HG03354 (cell line): ENCODE measurements at regions not wholly inside any gene's neighbourhood (a gene's known extent, or its start where the extent isn't known, plus 50 kb on each side); places are given as distances from the start of the nearest gene placed in this dataset.
"Not testable (repeated sequence)": the region's sequence is repeated elsewhere in the genome, so short reads cannot be mapped to it uniquely, and the experiment has no call there.

Experiments
- ATAC-seq: cut with Tn5 transposase; IDR thresholded peaks from one replicate; pipeline ENCODE4 v1.9.1; 2021; ENCODE audit warnings: mild to moderate bottlenecking; ENCODE audit not compliant: unreplicated experiment, poor library complexity, severe bottlenecking

DNA sequence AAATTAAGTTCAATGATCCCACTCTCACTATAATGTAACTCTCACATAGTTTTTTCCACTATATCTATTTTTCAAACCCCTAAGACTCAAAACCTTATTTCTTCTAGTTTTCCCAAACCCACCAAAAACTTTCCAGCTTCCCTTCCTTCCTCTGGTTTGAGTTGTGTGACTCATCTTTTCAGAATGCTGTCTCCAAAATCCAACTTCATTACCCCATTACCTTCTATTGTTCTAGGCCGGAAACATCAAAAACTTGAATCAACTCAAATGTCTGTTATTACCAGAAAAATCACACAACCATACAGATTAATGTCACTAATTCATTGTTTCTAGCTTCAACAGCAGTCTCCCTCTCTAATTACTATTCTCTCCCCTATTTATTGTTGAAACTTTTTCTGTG, 1090.3 kb downstream of the HACE1 start:
- no peak for ATAC-seq

GRCh38 chr6:103750603-103751002, 1109.1 kb downstream of the HACE1 start:
- no peak for ATAC-seq

DNA sequence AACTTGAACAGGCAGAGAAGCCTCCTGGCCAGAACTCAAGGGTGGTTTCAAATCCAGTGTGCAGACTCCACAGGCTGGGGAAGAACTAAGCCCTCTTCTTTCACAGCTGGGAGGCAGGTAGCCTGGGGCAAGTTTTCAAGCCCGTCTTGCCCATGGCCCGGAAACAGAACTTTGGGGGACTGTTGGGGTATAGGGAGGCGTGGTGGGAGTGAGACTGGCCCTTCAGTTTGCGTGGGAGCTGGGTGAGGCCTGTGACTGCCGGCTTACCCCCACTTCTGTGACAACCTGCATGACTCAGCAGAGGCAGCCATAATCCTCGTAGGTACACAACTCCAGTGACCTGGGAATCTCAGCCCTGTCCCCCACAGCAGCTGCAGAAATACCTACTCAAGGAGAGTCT, 1125.7 kb downstream of the HACE1 start:
- no peak for ATAC-seq

DNA sequence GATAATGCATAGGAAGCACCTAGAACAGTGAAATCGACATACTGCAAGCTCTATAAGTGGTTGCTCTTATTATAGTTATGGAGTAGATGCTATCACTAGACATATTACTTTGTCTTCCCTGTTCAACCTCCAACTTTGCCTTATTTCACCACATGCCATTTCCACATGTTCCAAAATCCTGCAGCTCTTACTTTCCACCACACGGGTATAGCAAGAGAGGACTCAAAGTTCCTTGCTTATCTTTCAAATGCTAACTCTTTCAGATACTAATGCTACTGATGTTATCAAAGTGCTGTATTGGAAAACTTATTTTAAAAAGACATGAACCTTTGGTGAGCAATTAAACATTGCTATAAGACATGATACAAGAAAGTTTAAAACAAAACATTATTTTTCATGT, 1130.1 kb downstream of the HACE1 start:
- no peak for ATAC-seq

DNA sequence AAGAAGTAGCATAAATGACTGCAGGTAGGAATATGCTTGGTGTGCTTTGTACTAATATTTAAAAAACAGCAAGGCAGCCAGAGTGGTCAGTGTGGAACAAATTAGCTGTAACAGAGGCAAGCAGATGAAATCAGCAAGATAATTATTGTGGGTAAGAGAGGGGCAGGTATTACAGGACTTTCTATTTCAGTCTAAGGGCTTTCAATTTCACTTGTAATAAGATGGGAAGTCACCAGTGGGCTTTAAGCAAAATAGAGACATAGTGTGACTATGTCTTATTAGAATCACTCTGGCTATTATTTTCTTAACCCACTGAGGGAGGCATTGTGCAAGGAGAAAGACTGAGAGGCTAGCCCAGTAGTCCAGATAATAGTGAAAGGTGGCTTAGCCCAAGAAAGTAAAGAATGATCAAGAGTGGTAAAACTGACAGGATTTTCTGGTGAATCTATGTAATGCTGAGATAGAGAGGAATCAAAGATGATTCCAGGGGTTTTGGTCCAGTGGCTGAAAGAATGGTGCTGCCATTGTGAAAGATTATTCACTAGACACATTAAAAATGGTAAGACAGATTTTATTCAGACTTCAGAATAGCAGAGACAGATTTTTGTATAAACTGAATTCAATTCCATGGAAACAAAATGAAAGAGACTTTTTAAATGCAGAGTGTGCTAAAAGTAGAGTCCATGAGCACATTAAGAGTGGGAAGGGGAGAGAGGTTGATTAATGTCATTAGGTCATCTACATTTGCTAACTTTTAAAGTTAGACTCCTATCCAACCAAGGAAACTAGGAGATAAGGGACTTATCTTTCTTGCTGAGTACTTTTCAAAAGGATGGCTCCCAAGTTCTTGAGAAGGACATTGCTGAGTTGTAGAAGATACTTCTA, 1136.0 kb downstream of the HACE1 start:
- ATAC-seq: no peak

- no peak for ATAC-seq
These were observed 1137.0 kb downstream of the HACE1 start for GRCh38 chr6:103722683-103723082.

GRCh38 chr6:103721923-103722322, 1137.8 kb downstream of the HACE1 start:
- ATAC-seq: no peak

DNA sequence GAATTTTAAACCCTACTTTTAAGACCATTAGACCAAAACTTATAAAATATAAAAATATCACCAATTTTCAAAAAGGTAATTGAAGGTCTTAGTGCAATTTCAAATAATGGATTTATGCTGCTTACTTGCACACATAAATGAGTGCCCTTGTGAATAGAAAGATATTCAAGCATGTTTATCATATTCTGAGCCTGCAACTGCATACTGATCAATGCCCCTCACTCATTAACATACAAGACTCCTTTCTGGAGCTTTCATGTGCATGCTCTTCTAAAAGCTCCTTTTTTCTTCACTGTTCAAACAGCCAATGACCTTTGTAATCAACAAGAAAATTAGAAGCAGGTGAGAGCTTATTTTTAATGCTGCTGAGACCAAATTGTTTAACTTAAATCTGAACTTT, 1139.3 kb downstream of the HACE1 start:
- ATAC-seq: no peak

- no peak for ATAC-seq
These were observed 1140.2 kb downstream of the HACE1 start for GRCh38 chr6:103719545-103719944.

DNA sequence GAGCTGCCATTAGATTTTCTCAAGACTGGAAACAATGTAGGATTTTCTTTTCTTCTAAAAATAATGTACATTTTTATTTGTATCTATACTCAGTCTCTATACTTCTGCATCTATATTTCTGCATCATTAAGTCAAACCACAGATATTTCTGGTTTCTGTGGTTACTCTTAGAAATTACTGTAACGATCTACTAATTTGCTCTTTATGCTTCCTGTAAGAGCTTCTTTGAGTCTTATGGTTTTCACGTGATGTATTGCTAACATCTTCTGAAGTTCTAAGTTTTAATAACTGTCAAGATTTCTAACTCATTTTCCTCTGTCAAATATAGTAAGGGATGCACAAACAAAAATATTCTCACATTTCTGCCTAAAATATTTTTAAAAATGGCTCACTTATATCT, 1144.5 kb downstream of the HACE1 start:
- no peak for ATAC-seq

- not testable (repeated sequence) for ATAC-seq
These were observed 1150.5 kb downstream of the HACE1 start for GRCh38 chr6:103709236-103709635.

DNA sequence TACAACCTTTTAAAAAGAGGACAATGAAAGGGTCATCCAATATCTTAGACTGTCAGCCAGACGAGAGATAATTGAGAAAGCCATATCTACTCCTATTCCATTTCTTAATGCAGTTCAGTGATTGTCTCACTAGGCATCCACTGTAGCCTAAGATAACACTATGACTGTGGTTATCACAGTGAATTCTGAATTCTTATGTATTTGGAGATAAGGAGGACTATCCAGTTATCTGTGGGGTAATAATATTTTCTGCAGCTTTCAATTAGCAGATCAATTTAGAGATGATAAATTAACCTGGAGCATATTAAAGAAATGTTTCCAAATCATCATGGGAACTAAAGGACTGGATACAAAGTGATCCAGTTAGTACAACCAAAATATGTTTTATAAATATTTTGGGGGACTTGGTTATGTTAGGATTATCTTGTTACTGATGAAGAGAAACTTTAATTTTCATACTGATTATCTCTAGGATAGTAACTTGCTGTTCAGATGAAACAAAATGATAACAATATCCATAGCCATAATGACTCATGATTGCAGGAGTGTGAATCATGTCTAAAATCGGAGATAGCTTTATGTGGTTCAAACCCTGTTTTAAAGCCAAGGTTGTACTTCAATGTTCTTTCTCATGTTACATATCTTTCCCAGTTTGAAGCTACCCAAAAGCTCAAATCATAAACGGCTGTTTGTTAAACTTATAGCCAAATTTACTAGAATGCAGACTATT, 1152.0 kb downstream of the HACE1 start:
- ATAC-seq: no peak

- no peak for ATAC-seq
These were observed 1160.0 kb downstream of the HACE1 start for GRCh38 chr6:103699769-103700168.

GRCh38 chr6:103687430-103687829, 1172.3 kb downstream of the HACE1 start:
- no peak for ATAC-seq

GRCh38 chr6:103680116-103680515, 1179.6 kb downstream of the HACE1 start:
- ATAC-seq: no peak

- ATAC-seq: no peak
These were observed 1182.4 kb downstream of the HACE1 start for GRCh38 chr6:103677290-103677689.

- no peak for ATAC-seq
These were observed 1183.8 kb downstream of the HACE1 start for GRCh38 chr6:103675807-103676406.

DNA sequence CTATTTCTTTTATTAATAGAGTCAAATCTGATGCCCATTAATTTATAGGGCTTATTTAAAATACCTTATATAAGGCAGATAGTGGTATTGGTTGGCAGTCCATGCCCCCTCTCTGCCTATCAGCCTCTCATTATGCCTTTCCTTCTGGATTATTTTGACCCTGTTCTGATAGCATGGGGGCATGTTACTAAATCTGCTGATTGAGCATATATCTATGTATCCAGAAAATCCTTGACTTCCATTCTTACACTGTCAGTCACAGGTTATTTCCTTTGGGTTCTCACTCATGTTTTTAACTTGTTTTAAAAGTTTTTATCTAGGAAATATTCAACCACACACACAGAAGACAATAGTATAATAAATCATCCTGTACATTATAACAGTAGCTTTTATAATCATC, 1184.9 kb downstream of the HACE1 start:
- no peak for ATAC-seq

DNA sequence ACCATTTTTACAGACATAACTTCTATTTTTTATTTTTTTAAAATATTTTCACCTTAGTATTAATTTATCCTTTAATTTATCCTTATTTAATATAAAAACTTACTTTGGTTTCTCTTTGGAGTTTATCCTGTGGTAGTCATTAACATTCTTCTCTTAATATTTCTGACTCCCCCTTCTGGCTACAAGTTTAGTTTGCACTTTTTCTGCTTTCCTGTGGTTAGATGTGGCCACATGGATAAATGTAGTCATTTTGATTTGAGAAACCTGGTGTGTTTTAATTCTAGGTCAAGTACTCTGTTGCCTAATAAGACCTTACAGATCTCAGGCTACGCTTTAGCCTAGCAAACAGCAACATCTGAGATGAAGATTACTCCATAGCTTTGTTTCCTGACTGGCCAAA, 1187.5 kb downstream of the HACE1 start:
- ATAC-seq: no peak

DNA sequence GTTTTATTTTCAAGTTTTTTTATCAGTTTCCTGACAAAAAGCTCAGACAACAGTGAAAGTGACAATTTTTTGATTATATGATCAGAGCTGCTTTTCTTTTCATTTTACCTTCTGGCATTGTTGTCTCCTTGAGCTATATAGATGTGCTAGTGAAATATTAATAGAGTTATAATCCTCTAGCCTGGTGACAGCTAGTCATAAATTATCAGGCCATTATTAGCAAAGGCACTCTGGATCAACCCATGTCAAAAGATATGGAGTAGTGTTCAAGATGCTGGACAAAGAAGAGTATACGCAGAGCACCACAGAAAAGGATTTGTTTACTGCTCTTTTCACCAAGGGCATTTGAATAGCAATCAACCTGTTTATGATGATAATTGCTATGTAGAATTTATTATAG, 1230.1 kb downstream of the HACE1 start:
- ATAC-seq: no peak

GRCh38 chr6:103617642-103618041, 1242.1 kb downstream of the HACE1 start:
- no peak for ATAC-seq
